ENCODE measurements at regions not wholly inside any gene's neighbourhood (a gene's known extent, or its start where the extent isn't known, plus 50 kb on each side); places are given as distances from the start of the nearest gene placed in this dataset.

DNA sequence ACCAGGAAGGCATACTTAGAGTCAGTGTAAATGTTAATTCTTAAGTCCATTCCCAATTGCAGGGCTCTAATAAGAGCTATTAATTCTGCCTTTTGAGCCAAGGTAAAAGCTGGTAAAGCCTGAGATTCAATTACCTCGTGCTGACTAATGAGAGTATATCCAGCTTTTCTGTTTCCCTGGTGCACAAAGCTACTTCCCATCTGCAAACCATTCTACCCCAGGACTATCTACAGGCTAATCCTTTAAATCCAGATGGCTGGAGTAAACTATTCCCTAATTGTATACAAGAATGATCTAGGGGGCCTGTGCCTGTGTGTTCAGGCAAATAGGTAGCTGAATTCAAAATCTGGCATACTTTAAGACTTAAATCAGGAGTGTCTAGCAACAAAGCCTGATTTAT, 365.0 kb downstream of the GPM6A start:
- no peaks in the 10 kb centered on the region for H3K36me3 Mint-ChIP-seq
- no peaks in the 10 kb centered on the region for H3K9me3 Mint-ChIP-seq
- peaks cover 6% of the 10 kb centered on the region for H3K4me1 Mint-ChIP-seq
- no peaks in the 10 kb centered on the region for H3K27me3 Mint-ChIP-seq
- ATAC-seq: no peak
- H3K27ac Mint-ChIP-seq: no peak overlapping the region
- no peak overlapping the region for H3K4me3 Mint-ChIP-seq

DNA sequence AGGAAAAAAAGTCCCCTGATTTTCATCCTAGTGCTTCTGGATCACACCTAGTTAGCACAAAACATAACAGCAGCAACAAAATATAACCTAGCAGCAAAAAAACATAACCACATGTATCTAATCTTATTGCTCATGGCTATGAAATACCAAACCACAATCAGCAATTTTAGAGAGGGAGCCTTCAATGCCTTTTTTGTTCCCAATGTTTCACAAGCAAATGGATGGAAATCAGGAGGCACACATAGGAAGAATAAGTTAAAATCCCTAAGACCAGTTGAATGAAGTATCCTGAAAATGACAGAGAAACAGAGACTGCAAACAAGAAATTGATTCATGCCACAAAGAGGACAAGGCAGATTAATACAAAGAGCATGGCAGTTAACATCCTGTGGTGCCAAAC, 361.6 kb downstream of the GPM6A start:
- no peaks in the 10 kb centered on the region for H3K36me3 Mint-ChIP-seq
- no peak for ATAC-seq
- peaks cover 3% of the 10 kb centered on the region for H3K9me3 Mint-ChIP-seq
- H3K4me1 Mint-ChIP-seq: peaks cover 11% of the 10 kb centered on the region
- no peaks in the 10 kb centered on the region for H3K27me3 Mint-ChIP-seq
- no peak overlapping the region for H3K27ac Mint-ChIP-seq
- no peak overlapping the region for H3K4me3 Mint-ChIP-seq

DNA sequence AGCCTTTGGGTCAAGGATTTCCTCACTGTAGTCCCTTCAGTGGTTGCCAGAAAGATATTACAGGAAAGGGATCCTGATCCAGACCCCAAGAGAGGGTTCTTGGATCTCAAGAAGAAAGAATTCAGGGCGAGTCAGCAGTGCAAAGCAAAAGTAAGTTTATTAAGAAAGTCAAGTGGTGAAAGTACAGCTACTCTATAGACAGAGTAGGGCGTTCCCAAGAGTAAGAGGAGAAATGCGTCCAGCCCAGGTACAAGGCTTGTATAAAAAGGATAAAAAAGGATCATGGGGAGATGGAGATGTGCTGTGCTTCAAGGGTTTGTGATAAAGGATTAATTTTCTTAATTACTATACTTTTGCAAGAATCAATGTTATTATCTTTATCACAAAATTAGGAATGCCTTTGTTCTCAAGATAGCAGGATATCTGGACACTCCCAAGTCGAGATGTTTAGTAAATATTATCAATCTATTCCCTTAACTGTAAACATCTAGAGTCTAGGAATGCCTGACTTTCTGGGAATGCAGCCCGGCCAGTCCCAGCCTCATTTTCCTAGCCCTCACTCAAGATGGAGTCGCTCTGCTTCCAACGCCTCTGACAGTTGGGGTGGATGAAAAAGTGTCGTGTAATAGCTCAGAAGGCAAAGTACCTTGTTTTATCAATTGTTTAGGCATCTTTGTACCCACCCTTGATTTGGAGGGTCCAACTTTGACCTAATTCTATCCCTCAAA, 360.7 kb downstream of the GPM6A start:
- H3K4me3 Mint-ChIP-seq: no peak overlapping the region
- no peaks in the 10 kb centered on the region for H3K27me3 Mint-ChIP-seq
- H3K9me3 Mint-ChIP-seq: peaks cover 3% of the 10 kb centered on the region
- H3K27ac Mint-ChIP-seq: no peak overlapping the region
- ATAC-seq: no peak
- no peaks in the 10 kb centered on the region for H3K36me3 Mint-ChIP-seq
- peaks cover 11% of the 10 kb centered on the region for H3K4me1 Mint-ChIP-seq

DNA sequence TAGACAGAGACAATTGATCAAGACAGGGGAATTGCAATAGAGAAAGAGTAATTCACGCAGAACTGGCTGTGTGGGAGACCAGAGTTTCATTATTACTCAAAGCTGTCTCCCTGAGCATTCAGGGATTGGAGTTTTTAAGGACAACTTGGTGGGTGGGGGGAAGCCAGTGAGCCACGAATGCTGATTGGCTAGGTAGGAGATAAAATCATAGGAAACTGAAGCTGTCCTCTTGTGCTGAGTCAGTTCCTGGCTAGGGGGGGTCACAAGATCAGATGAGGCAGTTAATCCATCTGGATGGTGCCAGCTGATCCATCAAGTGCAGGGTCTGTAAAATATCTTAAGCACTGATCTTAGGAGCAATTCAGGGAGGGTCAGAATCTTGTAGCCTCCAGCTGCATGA, 358.6 kb downstream of the GPM6A start:
- H3K4me3 Mint-ChIP-seq: no peak overlapping the region
- peaks cover 11% of the 10 kb centered on the region for H3K4me1 Mint-ChIP-seq
- H3K27me3 Mint-ChIP-seq: no peaks in the 10 kb centered on the region
- no peak for ATAC-seq
- peaks cover 3% of the 10 kb centered on the region for H3K9me3 Mint-ChIP-seq
- H3K36me3 Mint-ChIP-seq: no peaks in the 10 kb centered on the region
- H3K27ac Mint-ChIP-seq: no peak overlapping the region

DNA sequence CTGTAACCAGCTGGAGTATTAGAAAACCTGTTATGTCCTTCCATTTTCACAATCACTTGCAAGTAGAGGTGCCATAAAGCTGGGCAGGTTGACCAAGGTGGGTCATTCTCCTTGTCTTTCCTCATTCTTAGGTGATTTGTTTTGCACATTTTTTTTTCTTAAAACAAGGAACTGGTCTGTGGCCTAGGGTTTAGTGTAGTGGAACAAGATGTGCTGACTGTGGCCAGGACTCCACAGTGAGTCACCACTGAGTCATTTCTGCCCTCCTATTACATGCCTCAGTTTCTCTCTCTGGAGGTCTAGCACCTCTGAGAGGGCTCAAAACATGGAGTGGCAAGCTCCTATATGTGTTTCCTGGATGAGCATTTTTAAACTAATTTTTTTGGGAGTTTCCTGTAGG, 355.9 kb downstream of the GPM6A start:
- peaks cover 3% of the 10 kb centered on the region for H3K9me3 Mint-ChIP-seq
- H3K4me1 Mint-ChIP-seq: peaks cover 20% of the 10 kb centered on the region
- no peak overlapping the region for H3K4me3 Mint-ChIP-seq
- H3K36me3 Mint-ChIP-seq: no peaks in the 10 kb centered on the region
- H3K27ac Mint-ChIP-seq: no peak overlapping the region
- no peaks in the 10 kb centered on the region for H3K27me3 Mint-ChIP-seq
- ATAC-seq: peak; percentile 65

DNA sequence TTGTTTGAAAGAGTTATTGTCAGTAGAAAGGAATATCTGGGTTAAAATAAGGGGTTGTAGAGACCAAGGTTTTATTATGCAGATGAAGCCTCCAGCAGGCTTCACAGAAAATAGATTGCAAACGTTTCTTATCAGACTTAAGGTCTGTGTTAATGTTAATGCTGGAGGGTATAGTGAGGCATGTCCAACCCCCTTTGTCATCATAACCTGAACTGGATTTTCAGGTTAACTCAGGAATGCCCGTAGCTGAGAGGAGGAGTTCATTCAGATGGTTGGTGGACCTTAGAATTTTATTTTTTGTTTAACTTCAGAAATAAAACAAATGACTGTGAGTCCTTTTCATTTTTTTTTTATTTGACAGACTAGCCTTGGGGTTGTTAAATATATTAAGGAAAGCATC, 354.1 kb downstream of the GPM6A start:
- Mint-ChIP-seq H3K27ac (no peak overlapping the region), H3K27me3 (no peaks in the 10 kb centered on the region), H3K36me3 (no peaks in the 10 kb centered on the region), H3K4me1 (peaks cover 20% of the 10 kb centered on the region), H3K4me3 (no peak overlapping the region), H3K9me3 (peaks cover 3% of the 10 kb centered on the region)
- no peak for ATAC-seq

GRCh38 chr4:175459571-175459970, 352.5 kb downstream of the GPM6A start:
- Mint-ChIP-seq H3K4me1 (peaks cover 15% of the 10 kb centered on the region), H3K27me3 (no peaks in the 10 kb centered on the region), H3K27ac (no peak overlapping the region), H3K4me3 (no peak overlapping the region), H3K9me3 (no peaks in the 10 kb centered on the region), H3K36me3 (no peaks in the 10 kb centered on the region)
- ATAC-seq: no peak

DNA sequence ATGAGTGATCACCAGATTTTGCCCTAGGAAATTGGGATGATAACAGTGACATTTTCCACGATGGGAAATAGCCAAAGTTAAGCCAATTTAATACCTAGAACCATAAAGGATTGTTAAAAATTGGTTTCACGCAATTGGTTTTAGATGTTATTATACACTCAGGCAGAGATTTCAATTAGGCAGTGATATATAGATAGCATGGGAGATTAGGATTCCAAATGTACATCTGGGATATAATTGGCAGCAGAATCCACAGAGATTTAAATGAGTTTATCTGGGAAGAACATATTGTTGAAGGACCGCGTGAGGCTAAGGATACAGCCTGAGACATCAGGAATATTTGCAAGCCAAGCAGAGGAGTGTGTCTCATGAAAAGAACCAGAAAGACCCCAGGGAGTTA, 351.6 kb downstream of the GPM6A start:
- H3K4me3 Mint-ChIP-seq: no peak overlapping the region
- no peaks in the 10 kb centered on the region for H3K9me3 Mint-ChIP-seq
- H3K36me3 Mint-ChIP-seq: no peaks in the 10 kb centered on the region
- H3K27ac Mint-ChIP-seq: no peak overlapping the region
- no peak for ATAC-seq
- H3K4me1 Mint-ChIP-seq: peaks cover 15% of the 10 kb centered on the region
- no peaks in the 10 kb centered on the region for H3K27me3 Mint-ChIP-seq

GRCh38 chr4:175469514-175469913, 342.6 kb downstream of the GPM6A start:
- ATAC-seq: no peak
- H3K4me1 Mint-ChIP-seq: no peaks in the 10 kb centered on the region

GRCh38 chr4:175470131-175470530, 341.9 kb downstream of the GPM6A start:
- Mint-ChIP-seq H3K36me3 (no peaks in the 10 kb centered on the region), H3K27me3 (no peaks in the 10 kb centered on the region), H3K9me3 (peaks cover 7% of the 10 kb centered on the region), H3K4me3 (no peak overlapping the region), H3K4me1 (no peaks in the 10 kb centered on the region), H3K27ac (no peak overlapping the region)
- no peak for ATAC-seq

More at GRCh38 chr4:175469514-175469913, 342.6 kb downstream of the GPM6A start:
- H3K36me3 Mint-ChIP-seq: no peaks in the 10 kb centered on the region
- H3K27me3 Mint-ChIP-seq: no peaks in the 10 kb centered on the region
- H3K27ac Mint-ChIP-seq: no peak overlapping the region
- H3K9me3 Mint-ChIP-seq: peaks cover 7% of the 10 kb centered on the region
- H3K4me3 Mint-ChIP-seq: no peak overlapping the region

DNA sequence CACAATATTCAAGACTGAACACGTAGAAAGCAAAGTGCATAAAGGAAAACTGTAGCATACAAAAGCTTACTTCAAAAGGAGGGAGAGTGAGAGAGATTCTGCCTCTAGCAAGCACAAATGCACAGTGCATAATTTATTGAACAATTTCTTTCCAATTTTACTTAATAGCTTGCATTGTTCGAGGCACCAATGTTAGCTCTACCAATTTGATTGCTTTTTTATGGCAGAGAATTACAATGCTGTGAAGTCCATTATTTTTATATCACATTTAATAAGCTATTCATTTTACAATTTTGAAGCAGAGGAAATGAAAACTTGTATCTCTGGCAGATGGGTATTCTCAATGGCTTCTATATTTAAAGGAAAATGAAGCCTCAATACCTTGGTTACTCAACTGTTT, 331.7 kb downstream of the GPM6A start:
- H3K9me3 Mint-ChIP-seq: no peaks in the 10 kb centered on the region
- H3K4me3 Mint-ChIP-seq: no peak overlapping the region
- no peaks in the 10 kb centered on the region for H3K4me1 Mint-ChIP-seq
- H3K36me3 Mint-ChIP-seq: no peaks in the 10 kb centered on the region
- H3K27ac Mint-ChIP-seq: no peak overlapping the region
- no peak for ATAC-seq
- H3K27me3 Mint-ChIP-seq: no peaks in the 10 kb centered on the region

DNA sequence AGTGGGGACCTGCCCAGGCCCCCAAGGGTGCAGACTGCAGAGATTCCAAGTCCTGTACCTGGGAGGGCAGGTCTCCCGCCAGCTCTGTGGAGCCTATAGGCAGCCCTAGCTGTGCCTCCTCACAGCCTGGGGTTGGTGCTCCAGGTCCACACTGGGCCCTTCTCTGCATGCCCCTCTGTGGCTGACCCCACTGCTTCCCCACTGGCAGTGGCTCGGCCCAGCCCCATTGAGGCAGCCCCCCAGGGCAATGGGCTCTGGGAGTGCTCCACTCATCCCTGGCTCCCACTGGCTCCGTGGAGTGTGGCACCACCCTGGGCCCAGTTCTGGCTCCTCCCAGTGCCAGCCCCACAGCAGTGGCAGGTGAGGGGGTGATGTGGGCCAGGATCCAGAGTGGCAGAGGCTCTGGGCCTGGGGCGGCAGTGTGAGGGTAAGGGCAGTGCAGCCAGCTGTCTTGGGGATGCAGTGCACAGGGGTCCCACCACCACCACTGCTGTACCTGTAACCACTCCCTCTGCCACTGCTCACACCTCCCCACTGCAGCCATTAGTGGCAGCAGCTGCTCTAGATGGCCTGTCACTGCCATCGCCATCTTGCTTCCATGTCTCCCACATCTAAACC, 312.2 kb downstream of the GPM6A start:
- Mint-ChIP-seq H3K27me3 (no peaks in the 10 kb centered on the region), H3K4me3 (no peak overlapping the region), H3K9me3 (peaks cover 12% of the 10 kb centered on the region), H3K36me3 (peaks cover 2% of the 10 kb centered on the region), H3K4me1 (no peaks in the 10 kb centered on the region), H3K27ac (no peak overlapping the region)
- peak; percentile 20 for ATAC-seq

GRCh38 chr4:175504318-175504717, 307.7 kb downstream of the GPM6A start:
- H3K4me1 Mint-ChIP-seq: no peaks in the 10 kb centered on the region
- H3K36me3 Mint-ChIP-seq: no peaks in the 10 kb centered on the region
- no peaks in the 10 kb centered on the region for H3K27me3 Mint-ChIP-seq
- H3K4me3 Mint-ChIP-seq: no peak overlapping the region
- H3K27ac Mint-ChIP-seq: no peak overlapping the region
- peaks cover 13% of the 10 kb centered on the region for H3K9me3 Mint-ChIP-seq
- no peak for ATAC-seq

GRCh38 chr4:175509320-175509719, 302.7 kb downstream of the GPM6A start:
- H3K27ac Mint-ChIP-seq: no peak overlapping the region
- H3K4me3 Mint-ChIP-seq: no peak overlapping the region
- H3K36me3 Mint-ChIP-seq: no peaks in the 10 kb centered on the region
- no peak for ATAC-seq
- H3K4me1 Mint-ChIP-seq: no peaks in the 10 kb centered on the region
- no peaks in the 10 kb centered on the region for H3K27me3 Mint-ChIP-seq
- peaks cover 4% of the 10 kb centered on the region for H3K9me3 Mint-ChIP-seq

DNA sequence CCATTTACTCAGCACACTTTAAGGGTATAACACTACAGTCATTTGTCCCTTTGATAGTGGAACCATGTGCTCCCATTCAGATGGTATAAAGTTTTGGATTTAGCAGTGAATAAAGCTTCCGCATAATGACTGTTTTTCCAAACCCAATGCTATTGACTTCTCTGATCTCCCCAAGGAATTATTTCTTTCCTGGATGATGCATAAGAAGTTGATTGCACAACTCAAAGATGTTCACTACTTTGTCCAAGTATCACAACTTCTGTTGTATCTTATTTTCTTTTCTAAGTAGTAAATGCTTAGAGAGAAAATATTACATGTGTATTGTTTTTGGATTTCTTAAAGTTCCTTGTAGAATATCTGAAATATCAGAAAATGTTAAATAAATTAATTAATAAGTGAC, 300.2 kb downstream of the GPM6A start:
- no peaks in the 10 kb centered on the region for H3K4me1 Mint-ChIP-seq
- no peak overlapping the region for H3K4me3 Mint-ChIP-seq
- no peaks in the 10 kb centered on the region for H3K36me3 Mint-ChIP-seq
- H3K27me3 Mint-ChIP-seq: no peaks in the 10 kb centered on the region
- H3K9me3 Mint-ChIP-seq: peaks cover 4% of the 10 kb centered on the region
- no peak for ATAC-seq
- no peak overlapping the region for H3K27ac Mint-ChIP-seq

- peaks cover 3% of the 10 kb centered on the region for H3K9me3 Mint-ChIP-seq
- no peak overlapping the region for H3K4me3 Mint-ChIP-seq
- no peaks in the 10 kb centered on the region for H3K4me1 Mint-ChIP-seq
- H3K27me3 Mint-ChIP-seq: no peaks in the 10 kb centered on the region
- no peak for ATAC-seq
- H3K36me3 Mint-ChIP-seq: no peaks in the 10 kb centered on the region
- no peak overlapping the region for H3K27ac Mint-ChIP-seq
These were observed 297.9 kb downstream of the GPM6A start for GRCh38 chr4:175514174-175514573.
